A172 (cell line): ENCODE measurements at regions not wholly inside any gene's neighbourhood (a gene's known extent, or its start where the extent isn't known, plus 50 kb on each side); places are given as distances from the start of the nearest gene placed in this dataset.

ENCODE experiments used
- DNase-seq: peaks from one replicate; pipeline ENCODE4 v3.0.0-alpha.2; 2015; ENCODE audit warnings: low spot score

- peak; percentile 96 for DNase-seq
Observed at GRCh38 chr9:16337322-16338029, 533.0 kb downstream of the BNC2 start.

- DNase-seq: no peak
Observed at GRCh38 chr9:16341177-16341576, 529.3 kb downstream of the BNC2 start.

GRCh38 chr9:16342246-16343020 is 528.0 kb downstream of the BNC2 start:
- no peak for DNase-seq

- DNase-seq: no peak
Observed at GRCh38 chr9:16343249-16344237, 526.9 kb downstream of the BNC2 start.

- DNase-seq: peak; percentile 77
Observed at GRCh38 chr9:16344343-16344742, 526.1 kb downstream of the BNC2 start.

GRCh38 chr9:16345902-16346301 is 524.6 kb downstream of the BNC2 start:
- DNase-seq: no peak

- no peak for DNase-seq
Observed at GRCh38 chr9:16347886-16348285, 522.6 kb downstream of the BNC2 start.

- DNase-seq: no peak
Observed at GRCh38 chr9:16348531-16348930, 521.9 kb downstream of the BNC2 start.

- DNase-seq: no peak
Observed at GRCh38 chr9:16352251-16352650, 518.2 kb downstream of the BNC2 start.

- DNase-seq: no peak
Observed at GRCh38 chr9:16352791-16353401, 517.6 kb downstream of the BNC2 start.

- DNase-seq: no peak
Observed at GRCh38 chr9:16356196-16356765, 514.2 kb downstream of the BNC2 start.

GRCh38 chr9:16357828-16358227 is 512.6 kb downstream of the BNC2 start:
- no peak for DNase-seq

- DNase-seq: no peak
Observed at GRCh38 chr9:16358751-16359150, 511.7 kb downstream of the BNC2 start.
